Activated naive CD8-positive, alpha-beta T cell (primary cell): ENCODE measurements at regions not wholly inside any gene's neighbourhood (a gene's known extent, or its start where the extent isn't known, plus 50 kb on each side); places are given as distances from the start of the nearest gene placed in this dataset.
"Not testable (repeated sequence)": the region's sequence is repeated elsewhere in the genome, so short reads cannot be mapped to it uniquely, and the experiment has no call there.

Source experiments
- H3K27ac Mint-ChIP-seq: one replicate; pipeline ENCODE4 v1.8.0; 2021; ENCODE audit warnings: mixed read lengths
- H3K27me3 Mint-ChIP-seq: one replicate; pipeline ENCODE4 v1.8.0; 2021; ENCODE audit warnings: mixed read lengths
- H3K36me3 Mint-ChIP-seq: one replicate; pipeline ENCODE4 v1.8.0; 2021; ENCODE audit warnings: mixed read lengths
- H3K4me1 Mint-ChIP-seq: one replicate; pipeline ENCODE4 v1.8.0; 2021; ENCODE audit warnings: low read depth, mixed read lengths
- H3K4me3 Mint-ChIP-seq: one replicate; pipeline ENCODE4 v1.8.0; 2021; ENCODE audit warnings: mild to moderate bottlenecking, mixed read lengths
- H3K9me3 Mint-ChIP-seq: one replicate; pipeline ENCODE4 v1.8.0; 2021; ENCODE audit warnings: low read depth, mixed read lengths

GRCh38 chr2:234565842-234566619 lies 69.2 kb upstream of the ARL4C start:
- H3K4me3 Mint-ChIP-seq = no peak overlapping the region
- no peaks in the 10 kb centered on the region for H3K36me3 Mint-ChIP-seq
- H3K9me3 Mint-ChIP-seq = no peaks in the 10 kb centered on the region
- no peak overlapping the region for H3K27ac Mint-ChIP-seq
- H3K27me3 Mint-ChIP-seq = peaks cover 10% of the 10 kb centered on the region
- no peaks in the 10 kb centered on the region for H3K4me1 Mint-ChIP-seq

- H3K27me3 Mint-ChIP-seq = peaks cover 7% of the 10 kb centered on the region
- H3K4me3 Mint-ChIP-seq = no peak overlapping the region
- no peak overlapping the region for H3K27ac Mint-ChIP-seq
- H3K36me3 Mint-ChIP-seq = no peaks in the 10 kb centered on the region
- H3K4me1 Mint-ChIP-seq = no peaks in the 10 kb centered on the region
- no peaks in the 10 kb centered on the region for H3K9me3 Mint-ChIP-seq
Measured at GRCh38 chr2:234565201-234565600, 68.3 kb upstream of the ARL4C start.

GRCh38 chr2:234564699-234565098 lies 67.8 kb upstream of the ARL4C start:
- Mint-ChIP-seq H3K27ac (no peak overlapping the region), H3K4me3 (no peak overlapping the region), H3K9me3 (no peaks in the 10 kb centered on the region), H3K36me3 (peaks cover 3% of the 10 kb centered on the region), H3K27me3 (peaks cover 10% of the 10 kb centered on the region), H3K4me1 (no peaks in the 10 kb centered on the region)

GRCh38 chr2:234559609-234560008 lies 62.7 kb upstream of the ARL4C start:
- Mint-ChIP-seq H3K4me1 (no peaks in the 10 kb centered on the region), H3K27me3 (peaks cover 8% of the 10 kb centered on the region), H3K9me3 (no peaks in the 10 kb centered on the region), H3K4me3 (no peak overlapping the region), H3K36me3 (peaks cover 3% of the 10 kb centered on the region), H3K27ac (no peak overlapping the region)

- peaks cover 8% of the 10 kb centered on the region for H3K27me3 Mint-ChIP-seq
- no peak overlapping the region for H3K27ac Mint-ChIP-seq
- no peaks in the 10 kb centered on the region for H3K9me3 Mint-ChIP-seq
- H3K4me1 Mint-ChIP-seq = no peaks in the 10 kb centered on the region
- H3K4me3 Mint-ChIP-seq = no peak overlapping the region
- peaks cover 3% of the 10 kb centered on the region for H3K36me3 Mint-ChIP-seq
Measured at GRCh38 chr2:234558642-234559041, 61.8 kb upstream of the ARL4C start.

GRCh38 chr2:234556848-234557573 lies 60.1 kb upstream of the ARL4C start:
- Mint-ChIP-seq H3K27me3 (peaks cover 8% of the 10 kb centered on the region), H3K9me3 (no peaks in the 10 kb centered on the region), H3K4me3 (no peak overlapping the region), H3K4me1 (no peaks in the 10 kb centered on the region), H3K36me3 (peaks cover 3% of the 10 kb centered on the region), H3K27ac (no peak overlapping the region)

GRCh38 chr2:234555616-234556249 lies 58.9 kb upstream of the ARL4C start:
- Mint-ChIP-seq H3K27me3 (peaks cover 8% of the 10 kb centered on the region), H3K27ac (no peak overlapping the region), H3K4me3 (no peak overlapping the region), H3K36me3 (peaks cover 3% of the 10 kb centered on the region), H3K9me3 (no peaks in the 10 kb centered on the region), H3K4me1 (no peaks in the 10 kb centered on the region)

- H3K9me3 Mint-ChIP-seq = no peaks in the 10 kb centered on the region
- H3K27ac Mint-ChIP-seq = no peak overlapping the region
- no peak overlapping the region for H3K4me3 Mint-ChIP-seq
- peaks cover 9% of the 10 kb centered on the region for H3K27me3 Mint-ChIP-seq
- H3K4me1 Mint-ChIP-seq = peaks cover 2% of the 10 kb centered on the region
- peaks cover 3% of the 10 kb centered on the region for H3K36me3 Mint-ChIP-seq
Measured at GRCh38 chr2:234555161-234555560, 58.3 kb upstream of the ARL4C start.

- H3K27ac Mint-ChIP-seq, H3K9me3 Mint-ChIP-seq, H3K36me3 Mint-ChIP-seq, H3K4me3 Mint-ChIP-seq, H3K4me1 Mint-ChIP-seq, H3K27me3 Mint-ChIP-seq: not testable (repeated sequence)
Measured at GRCh38 chr2:234553223-234553622, 56.3 kb upstream of the ARL4C start.

GRCh38 chr2:234550511-234551107 lies 53.7 kb upstream of the ARL4C start:
- no peak overlapping the region for H3K4me3 Mint-ChIP-seq
- no peaks in the 10 kb centered on the region for H3K36me3 Mint-ChIP-seq
- H3K27me3 Mint-ChIP-seq = peaks cover 9% of the 10 kb centered on the region
- no peaks in the 10 kb centered on the region for H3K9me3 Mint-ChIP-seq
- H3K27ac Mint-ChIP-seq = no peak overlapping the region
- H3K4me1 Mint-ChIP-seq = peaks cover 2% of the 10 kb centered on the region

- H3K4me3 Mint-ChIP-seq = no peak overlapping the region
Measured at GRCh38 chr2:234550056-234550455, 53.2 kb upstream of the ARL4C start.

GRCh38 chr2:234548695-234549420 lies 52.0 kb upstream of the ARL4C start:
- Mint-ChIP-seq H3K9me3 (no peaks in the 10 kb centered on the region), H3K27me3 (peaks cover 11% of the 10 kb centered on the region), H3K4me3 (no peak overlapping the region), H3K36me3 (no peaks in the 10 kb centered on the region), H3K4me1 (peaks cover 3% of the 10 kb centered on the region), H3K27ac (no peak overlapping the region)

More at GRCh38 chr2:234550056-234550455, 53.2 kb upstream of the ARL4C start:
- H3K27ac Mint-ChIP-seq = no peak overlapping the region
- H3K36me3 Mint-ChIP-seq = no peaks in the 10 kb centered on the region
- peaks cover 3% of the 10 kb centered on the region for H3K4me1 Mint-ChIP-seq
- H3K9me3 Mint-ChIP-seq = no peaks in the 10 kb centered on the region
- H3K27me3 Mint-ChIP-seq = peaks cover 9% of the 10 kb centered on the region

- Mint-ChIP-seq H3K36me3 (no peaks in the 10 kb centered on the region), H3K4me3 (no peak overlapping the region), H3K27ac (no peak overlapping the region), H3K27me3 (peaks cover 11% of the 10 kb centered on the region), H3K4me1 (peaks cover 3% of the 10 kb centered on the region), H3K9me3 (no peaks in the 10 kb centered on the region)
Measured at GRCh38 chr2:234546770-234547169, 49.9 kb upstream of the ARL4C start.
